HG02571 (cell line): ENCODE measurements at regions not wholly inside any gene's neighbourhood (a gene's known extent, or its start where the extent isn't known, plus 50 kb on each side); places are given as distances from the start of the nearest gene placed in this dataset.

Experiments used
- ATAC-seq: cut with Tn5 transposase; IDR thresholded peaks from one replicate; pipeline ENCODE4 v1.9.1; 2021; ENCODE audit warnings: mild to moderate bottlenecking, moderate library complexity; ENCODE audit not compliant: unreplicated experiment

DNA sequence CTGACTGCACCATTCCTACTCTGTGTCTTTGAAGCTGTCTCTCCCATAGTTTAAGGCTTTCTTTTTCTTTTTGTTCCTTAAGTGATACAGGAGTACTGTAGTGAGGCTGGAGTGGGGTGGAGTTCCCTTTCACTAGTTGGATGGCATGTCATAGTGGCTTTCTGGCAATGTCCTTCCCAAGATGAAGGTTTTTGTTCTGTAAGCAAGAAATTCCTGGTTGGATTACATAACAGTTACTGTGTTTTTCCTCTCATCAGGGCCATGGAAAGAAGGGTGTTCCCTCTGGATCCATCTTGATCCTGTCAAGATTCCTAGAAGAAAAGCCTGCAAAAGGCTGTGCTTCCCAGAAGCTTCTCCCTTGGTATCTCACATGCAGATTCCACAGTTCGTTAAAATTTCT is 84.2 kb downstream of the ACKR3 start:
- no peak for ATAC-seq

DNA sequence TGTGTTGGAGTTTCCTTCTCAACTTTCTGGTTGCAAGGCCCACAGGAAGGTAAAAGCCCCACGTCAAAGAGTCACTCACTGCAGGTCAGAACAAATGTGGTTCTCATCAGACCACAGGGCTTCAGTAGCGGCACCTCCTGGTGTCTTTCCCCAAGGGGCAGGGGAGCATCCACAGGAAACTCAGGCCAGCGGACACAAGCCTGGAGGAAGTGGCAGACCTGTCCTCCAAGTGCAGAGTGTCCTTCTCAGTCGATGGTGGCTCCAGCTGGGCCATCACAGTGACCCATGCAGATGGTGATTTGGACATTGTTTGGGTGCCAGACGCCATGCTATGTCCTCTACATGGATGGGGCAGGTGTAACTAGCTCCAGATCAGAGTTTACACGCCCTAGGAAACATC is 84.9 kb downstream of the ACKR3 start:
- no peak for ATAC-seq

DNA sequence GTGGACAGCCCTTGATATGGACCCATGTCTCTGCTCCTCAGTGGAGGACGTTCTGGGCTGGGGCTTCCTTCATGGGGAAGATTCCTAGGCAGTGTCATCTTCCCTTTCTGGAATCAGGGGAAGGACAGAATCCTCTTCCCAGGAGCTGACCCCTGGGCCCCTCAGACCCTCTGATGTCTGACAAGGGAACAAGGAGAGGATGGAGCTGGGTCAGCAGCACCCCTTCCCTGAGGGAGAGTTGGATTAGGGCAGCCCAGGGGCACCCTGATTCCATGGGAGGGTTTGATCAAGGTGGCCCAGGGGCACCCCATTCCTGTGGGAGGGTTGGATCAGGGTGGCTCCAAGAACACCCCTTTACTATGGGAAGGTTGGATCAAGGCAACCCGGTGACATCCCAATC is 86.5 kb downstream of the ACKR3 start:
- ATAC-seq, result no peak

DNA sequence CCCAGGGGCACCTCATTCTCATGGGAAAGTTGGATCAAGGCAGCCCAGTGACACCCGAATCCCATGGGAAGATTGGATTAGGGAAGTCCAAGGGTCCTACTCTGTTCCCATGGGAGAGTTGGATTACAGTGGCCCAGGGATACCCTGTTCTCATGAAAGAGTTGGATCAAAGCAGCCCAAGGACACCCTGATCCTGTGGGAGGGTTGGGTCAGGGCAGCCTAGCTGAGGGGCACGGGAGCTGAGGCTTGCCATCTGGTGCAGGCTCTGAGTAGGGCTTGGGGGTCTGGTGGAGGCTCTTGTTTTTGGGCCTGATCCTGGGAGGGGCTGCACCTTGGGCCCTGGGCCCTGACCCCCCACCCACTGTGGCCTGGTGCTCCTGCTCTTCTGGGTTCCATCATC is 87.1 kb downstream of the ACKR3 start:
- ATAC-seq, result no peak

DNA sequence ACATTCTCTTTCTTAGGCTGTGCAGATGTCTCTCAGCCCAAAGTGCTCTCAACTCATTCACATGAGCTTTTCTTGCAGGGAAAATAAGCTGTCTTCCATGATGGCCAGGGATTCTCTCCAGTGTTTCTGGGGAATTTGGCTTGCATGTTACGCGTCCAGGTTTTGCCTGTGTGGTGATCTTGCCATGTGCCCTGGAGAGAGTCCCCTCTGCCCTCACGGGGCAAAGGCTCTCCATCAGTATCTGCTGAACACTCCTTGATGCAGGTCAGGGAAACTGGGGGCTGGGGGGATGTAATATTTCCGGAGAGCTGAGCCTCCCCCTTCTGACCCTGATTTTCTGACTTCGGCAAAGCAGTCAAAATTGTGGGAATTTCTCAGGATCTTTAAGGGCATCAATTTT is 87.6 kb downstream of the ACKR3 start:
- no peak for ATAC-seq

DNA sequence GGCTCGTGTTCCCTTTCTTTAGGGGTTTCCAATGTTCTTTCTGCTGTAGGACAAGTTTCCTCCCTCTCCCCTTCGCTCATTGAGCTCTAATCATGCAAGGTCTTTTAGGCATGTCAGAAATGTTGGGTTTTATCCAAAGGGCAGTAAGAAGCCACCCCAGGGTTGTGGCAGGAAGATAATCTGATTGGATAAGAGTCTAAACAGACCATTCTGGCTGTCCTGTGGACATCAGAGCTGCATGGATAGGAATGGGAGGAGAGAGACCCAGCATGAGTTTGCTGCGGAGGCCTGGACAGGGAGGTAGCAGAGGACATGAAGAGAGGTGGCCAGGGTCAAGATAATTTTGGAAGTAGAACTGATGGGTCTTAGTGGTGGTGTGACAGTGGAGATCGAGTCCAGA is 88.2 kb downstream of the ACKR3 start:
- ATAC-seq, result no peak

DNA sequence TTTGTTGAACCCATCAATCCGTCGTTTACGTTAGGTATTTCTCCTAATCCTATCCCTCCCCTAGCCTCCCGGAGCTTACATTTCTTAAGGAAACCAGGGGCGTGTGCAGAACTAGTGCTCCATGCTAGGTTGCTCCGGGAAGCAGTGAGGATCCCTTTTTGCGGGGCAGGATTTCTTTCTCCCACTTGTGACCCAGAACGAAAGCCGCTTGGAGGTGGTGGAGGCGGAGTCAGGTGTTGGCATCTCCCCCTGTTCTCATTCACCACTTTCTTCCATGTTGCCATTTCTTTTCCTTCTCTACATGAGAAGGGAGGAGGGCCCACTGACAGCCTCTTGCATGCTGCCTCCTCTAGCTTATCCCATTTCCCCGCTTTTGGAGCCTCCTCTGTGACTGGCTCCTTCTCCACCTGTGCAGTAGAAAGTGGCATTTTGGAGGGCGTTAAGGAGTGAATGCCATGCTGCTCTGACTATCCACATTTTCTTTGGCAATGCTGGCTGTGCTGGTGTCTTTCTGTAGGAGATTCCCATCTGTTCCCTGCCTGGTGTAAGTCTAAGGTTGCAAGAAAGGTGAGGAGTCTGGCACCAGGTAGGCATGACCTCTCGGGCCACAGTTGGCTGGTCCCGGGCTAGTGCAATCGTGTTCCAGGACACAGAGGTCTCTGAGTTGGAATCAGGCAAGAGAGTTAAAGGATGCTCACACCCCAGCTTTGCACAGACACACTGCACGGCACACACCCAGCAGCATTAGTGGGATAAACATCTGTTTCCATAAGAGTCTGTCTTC is 89.5 kb downstream of the ACKR3 start:
- no peak for ATAC-seq

DNA sequence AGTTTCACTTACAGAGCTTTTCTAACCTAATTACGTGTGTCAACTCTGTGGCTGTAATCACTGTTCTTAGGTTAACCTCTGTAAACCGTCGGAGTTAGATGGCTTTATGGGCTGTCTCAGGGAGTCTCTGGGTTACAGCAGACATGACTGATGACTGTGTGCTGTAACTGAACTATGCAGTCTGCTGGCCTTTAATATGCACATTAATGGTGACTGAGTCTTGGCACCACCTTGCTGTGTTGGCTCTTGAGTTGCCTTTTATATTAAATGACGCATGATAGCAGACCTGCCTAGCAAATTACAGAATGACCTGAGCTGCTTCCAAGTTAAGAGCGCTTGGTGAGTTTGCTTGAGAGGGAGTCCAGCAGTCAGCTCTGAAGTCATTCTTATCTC is 90.1 kb downstream of the ACKR3 start:
- no peak for ATAC-seq

DNA sequence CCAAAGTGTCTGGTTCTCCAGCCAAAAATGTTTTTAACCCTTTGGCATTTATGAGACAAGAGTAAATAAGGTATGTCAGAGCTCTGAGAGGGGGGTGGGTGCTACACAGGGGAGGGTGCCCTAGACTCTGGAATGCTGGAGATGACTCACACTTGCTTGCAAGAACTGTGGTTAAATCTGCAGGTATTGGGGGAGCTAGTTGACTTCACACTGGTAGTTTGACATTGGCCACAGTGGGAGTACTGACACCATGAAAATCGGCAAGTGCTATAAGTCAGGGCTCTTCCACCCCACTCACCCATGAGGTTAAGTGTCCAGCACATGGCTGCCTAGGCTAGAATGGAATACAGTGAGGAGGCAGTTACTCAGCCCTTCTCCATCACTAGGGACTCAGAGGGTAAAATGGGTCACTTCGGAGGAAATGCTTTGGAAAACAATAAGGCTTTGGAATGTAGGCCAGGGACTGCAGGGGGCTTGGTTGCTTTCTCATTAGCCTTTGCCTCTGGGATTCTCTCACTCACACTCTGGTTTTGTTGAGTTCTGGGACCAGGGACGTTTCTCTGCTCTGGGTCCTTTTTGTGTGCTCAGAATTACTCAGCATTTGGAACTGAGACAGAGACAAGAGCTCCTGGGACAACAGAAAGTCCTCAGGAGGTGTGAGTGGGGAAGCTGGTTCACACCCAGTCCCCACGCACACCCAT is 91.6 kb downstream of the ACKR3 start:
- ATAC-seq, result no peak

DNA sequence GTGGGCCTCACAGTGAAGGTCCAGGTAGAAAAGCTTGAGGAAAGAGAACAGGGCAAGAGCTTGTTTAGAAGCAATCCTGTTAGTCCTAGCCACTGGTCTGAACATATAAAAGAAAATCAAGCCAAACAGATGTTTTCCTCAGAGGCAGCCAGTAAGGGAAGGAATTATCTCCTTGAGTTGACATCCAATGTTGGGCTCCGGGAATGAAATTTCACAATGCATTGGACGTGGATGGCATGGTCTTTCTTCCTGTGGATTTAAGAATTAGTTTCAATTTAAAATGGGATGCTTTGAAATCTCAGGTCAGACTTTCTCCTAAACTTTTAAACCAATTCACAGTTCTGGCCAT is 92.1 kb downstream of the ACKR3 start:
- no peak for ATAC-seq

DNA sequence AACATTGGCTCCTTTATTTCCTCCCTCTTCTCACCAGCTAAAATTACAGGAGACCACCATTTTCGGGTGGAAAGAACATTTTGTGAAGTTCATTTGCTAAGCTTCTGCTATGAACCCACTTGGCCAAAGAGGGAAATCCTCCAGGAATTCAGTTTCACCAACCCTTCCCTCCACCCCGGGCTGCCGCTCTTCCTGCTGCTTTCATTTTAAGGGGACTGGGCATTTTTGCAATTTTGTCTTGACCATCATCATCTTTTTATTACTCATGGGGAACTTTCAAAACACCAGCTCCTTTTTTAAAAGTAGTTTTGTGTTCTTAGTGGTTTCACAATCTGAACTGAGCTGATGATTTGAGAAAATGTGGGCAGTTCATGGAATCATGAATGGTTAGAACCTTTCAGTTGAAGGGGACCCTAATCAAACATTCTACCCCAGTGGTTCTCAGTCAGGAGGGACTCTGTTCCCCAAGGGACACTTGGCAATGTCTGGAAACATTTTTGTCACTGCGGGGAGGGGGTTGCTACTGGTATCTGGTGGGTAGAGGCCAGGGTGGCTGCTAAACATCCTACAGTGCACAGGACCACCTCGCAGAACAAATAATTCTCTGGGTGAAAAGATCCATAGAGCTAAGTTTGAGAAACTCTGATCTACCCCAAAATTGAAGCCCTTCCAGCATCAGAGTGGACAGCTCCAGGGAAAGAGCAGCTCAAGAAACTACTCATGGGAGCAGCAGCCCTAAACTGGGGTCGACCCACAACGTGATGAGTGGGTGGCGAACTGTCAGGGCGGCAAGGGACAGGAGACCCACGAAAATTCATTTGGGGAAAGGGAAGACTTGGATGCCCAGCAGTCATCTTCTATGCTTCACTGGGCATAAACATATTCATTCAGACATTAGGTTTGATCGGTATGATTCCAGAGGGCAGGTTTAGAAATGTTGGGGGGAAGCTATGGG is 92.9 kb downstream of the ACKR3 start:
- no peak for ATAC-seq

DNA sequence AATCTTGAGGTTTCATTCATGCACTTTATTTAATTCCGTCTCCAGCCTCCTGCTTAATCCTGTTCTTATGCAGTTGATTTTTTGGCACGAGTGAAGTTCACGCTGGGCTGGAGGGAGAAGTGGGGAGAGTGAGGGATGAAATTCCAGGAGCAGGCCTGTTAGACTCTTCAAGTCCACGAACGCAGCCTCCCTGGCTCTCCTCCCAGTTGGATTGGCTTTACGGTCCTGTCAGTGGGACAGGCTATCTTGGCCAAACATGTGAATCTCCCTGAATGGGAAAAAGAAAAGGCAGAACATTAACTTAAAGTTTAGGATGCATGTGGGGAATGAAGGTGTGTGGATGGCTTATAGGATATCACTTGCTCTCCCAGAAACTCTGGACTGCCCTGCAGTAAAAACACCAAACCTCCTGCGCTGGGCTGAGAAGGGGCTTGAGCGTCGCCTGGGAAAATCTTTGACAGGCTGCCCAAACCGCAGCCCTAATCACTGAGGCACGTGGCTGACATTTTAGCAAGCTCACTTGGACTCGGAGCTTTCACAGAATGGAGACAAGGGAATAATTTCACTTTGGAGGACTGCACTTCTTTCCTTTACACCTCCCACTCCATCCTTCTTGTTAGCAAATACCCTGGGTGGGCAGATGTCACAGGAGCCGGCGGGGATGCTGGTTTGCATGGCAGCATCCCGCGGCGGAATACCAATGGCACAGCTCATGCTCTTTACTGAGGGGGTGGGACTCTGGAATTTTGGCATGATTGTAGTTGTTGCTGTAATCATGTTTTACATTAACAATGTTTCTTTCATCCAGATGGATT is 93.9 kb downstream of the ACKR3 start:
- ATAC-seq, result no peak

DNA sequence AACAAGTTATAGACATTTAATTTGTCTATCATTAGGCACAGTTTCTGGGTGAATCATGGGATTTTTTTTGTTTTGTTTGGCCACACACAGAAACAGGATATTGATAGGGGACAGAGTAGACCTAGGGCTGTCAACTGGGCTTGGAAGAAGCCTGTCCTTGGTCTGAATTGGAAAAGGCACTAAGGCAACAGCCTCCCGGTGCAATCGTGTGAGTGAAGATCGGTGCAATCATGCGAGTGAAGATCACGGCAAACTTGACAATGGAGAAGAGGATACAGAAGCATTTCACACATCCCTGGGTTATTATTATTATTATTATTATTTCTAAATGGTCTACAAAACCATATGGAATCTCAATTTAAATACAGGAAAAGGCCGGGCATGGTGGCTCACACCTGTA is 94.5 kb downstream of the ACKR3 start:
- ATAC-seq, result no peak

DNA sequence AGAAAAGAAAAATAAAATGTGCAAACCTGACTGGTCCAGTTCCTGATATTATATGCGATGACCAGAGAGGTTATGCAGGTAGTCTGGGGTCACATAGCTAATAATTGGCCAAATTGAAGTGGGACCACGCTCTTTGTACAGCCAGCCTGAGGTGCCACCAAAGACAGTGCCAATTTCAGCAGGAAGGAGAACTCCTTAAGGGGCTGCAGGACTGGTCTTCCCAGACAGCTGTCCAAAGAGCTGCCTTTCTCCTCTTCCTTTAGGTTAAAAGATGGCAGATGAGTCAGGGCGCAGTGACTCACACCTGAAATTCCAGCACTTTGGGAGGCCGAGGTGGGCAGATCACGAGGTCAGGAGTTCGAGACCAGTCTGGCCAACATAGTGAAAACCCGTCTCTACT is 95.5 kb downstream of the ACKR3 start:
- no peak for ATAC-seq

DNA sequence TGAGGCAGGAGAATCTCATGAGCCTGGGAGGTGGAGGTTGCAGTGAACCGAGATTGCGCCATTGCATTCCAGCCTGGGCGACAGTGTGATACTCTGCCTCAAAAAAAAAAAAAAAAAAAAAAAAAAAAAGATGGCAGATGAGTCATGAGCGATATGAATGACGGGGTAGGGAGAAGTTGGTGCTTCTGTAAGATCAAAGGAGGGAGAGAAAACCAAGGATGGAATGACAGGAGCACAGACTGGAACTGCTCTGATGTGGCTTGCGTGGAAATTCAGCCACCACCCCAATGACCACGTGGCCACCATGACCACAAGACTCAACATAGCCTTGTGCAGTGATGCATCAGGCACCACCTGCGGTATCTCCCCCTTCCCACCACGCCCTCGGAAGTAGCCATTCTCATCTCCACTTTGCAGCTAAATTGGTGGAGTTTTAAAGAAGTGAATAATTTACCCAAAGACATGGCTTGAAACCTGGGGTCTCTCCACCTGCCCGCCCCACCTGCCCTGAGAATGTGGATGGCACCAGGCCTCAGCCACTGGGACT is 96.0 kb downstream of the ACKR3 start:
- no peak for ATAC-seq

DNA sequence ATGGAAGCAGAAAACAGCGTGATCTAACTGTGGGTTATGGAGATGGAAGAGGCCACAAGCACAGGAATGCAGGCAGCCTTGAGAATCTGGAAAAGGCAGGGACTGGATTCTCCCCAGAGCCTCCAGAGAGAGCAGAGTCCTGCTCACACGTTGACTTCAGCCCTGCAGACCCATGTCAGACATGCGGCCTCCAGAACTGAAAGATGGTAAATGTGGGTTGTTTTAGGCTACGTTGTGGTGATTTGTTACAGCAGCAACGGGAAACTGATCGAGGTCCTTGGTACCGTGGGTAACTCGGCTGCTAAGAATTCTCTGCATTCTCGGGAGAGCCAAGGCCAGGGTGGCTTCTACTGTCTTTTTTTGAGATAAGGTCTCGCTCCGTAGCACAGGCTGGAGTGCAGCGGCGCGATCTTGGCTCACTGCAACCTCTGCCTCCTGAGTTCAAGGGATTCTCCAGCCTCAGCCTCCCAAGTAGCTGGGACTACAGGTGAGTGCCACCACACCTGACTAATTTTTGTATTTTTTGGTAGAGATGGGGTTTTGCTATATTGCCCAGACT is 97.1 kb downstream of the ACKR3 start:
- ATAC-seq, result no peak

DNA sequence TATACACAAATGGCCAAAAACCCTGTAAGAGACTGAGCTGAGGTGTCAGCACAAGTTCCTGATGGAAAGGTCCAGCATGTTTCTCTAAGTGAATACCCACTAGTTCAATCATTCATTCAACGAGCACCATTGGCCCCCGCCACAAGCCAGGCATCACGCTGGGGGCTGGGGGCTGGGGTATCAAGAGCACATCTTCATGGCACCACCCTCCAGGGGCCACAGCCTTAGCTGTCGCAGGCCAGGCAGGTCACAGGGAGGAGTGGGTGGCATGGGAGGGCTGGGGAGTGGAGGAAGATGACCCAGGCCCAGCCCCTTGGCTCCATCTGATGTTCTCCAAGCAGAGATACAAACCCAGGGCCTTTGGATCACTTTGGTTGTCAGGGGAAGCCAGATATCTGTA is 97.9 kb downstream of the ACKR3 start:
- no peak for ATAC-seq

DNA sequence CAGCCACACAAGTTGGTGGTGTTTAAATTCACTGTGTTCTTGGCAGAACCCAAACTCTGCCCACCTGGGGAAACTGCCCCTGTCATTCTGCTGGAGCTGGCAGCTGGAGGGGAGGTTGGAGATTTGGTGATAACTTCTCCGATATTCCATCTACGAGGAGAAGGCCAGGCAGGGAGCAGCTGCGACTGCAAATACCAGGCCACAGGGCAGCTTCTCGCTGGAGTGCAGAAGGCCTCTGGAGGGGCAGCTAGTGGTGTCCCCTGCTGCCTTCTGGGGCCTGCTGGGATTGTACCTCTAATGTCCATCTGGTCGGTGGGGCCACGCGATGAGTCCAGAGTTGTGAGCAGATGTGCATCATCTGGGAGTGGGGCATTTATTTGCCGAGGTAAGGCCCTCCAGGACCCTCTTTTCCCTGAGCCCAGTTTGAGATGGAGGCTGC is 98.9 kb downstream of the ACKR3 start:
- no peak for ATAC-seq

DNA sequence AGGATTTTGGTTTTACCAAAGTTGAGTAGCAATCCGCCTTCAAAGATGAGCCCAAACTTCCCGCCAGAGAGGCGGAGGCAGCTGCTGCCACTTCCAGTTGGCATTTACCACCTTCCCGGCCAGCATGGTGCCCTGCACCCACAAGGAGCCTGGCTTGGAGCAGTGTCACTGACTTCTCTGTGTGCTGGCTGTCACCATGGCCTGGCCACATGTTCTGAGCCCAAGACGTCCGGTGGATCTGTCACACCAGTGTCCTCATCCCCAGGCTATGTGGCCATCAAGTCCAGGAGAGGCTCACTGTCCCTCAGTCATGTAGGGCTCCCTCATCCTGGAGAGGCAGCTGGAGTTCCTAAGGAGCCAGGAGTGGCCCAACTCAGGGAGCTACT is 100.6 kb downstream of the ACKR3 start:
- ATAC-seq, result no peak

DNA sequence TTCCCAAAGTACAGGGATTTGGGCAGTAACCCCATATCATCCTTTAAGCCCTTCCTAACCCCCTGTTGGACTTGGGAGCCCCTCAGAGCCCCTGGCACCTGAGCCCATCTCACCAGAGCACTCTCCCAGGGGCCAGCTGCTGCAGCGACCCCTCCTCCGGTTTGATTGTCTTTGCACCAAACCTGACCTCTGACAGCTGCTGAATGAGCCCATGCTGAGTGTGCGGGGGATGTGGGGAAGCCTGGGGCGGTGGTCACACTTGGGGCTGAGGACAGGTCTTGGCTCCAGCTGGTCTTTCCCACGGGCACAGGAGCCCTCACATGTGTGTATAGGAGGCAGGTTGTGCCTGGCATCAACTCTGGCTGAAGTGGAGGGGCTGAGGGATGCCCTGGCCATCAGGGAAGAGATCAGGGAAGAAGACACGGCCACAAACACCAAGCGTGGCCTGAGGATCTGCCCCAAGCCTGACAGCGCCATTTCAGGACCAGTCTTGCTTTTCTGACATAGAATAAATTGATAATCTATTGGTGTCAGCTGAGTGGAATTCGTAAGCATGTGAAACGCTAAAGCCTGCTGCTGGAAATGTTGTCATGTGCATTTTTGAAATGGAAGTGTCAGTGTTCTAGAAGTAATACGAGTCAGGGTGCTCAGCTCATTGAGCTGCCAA is 102.4 kb downstream of the ACKR3 start:
- no peak for ATAC-seq
